ENCODE measurements at regions not wholly inside any gene's neighbourhood (a gene's known extent, or its start where the extent isn't known, plus 50 kb on each side); places are given as distances from the start of the nearest gene placed in this dataset.
"Not testable (repeated sequence)": the region's sequence is repeated elsewhere in the genome, so short reads cannot be mapped to it uniquely, and the experiment has no call there.

GRCh38 chr4:189566900-189567299 is 373.8 kb upstream of the FRG1 start:
- not testable (repeated sequence) for H3K27ac ChIP-seq (ENCODE audit: low read length); H3K4me2 ChIP-seq (ENCODE audit: low read length); H3K79me2 ChIP-seq (ENCODE audit: low read length); H2AFZ ChIP-seq (ENCODE audit: low read depth, low read length); H3K4me3 ChIP-seq (ENCODE audit: low read length); H3K36me3 ChIP-seq (replicated peaks; ENCODE audit: low read depth, low read length); H4K20me1 ChIP-seq (ENCODE audit: insufficient read depth, low read length); H3K9me3 ChIP-seq (ENCODE audit: insufficient read depth, low read length); H3K27me3 ChIP-seq (ENCODE audit: low read depth, low read length); H3K4me1 ChIP-seq (ENCODE audit: low read length); H3K9ac ChIP-seq (ENCODE audit: low read length)

- not testable (repeated sequence) for H2AFZ ChIP-seq (ENCODE audit: low read depth, low read length); H3K4me3 ChIP-seq (ENCODE audit: low read length); H4K20me1 ChIP-seq (ENCODE audit: insufficient read depth, low read length); H3K4me2 ChIP-seq (ENCODE audit: low read length); H3K9ac ChIP-seq (ENCODE audit: low read length); H3K79me2 ChIP-seq (ENCODE audit: low read length); H3K27ac ChIP-seq (ENCODE audit: low read length); H3K27me3 ChIP-seq (ENCODE audit: low read depth, low read length); H3K36me3 ChIP-seq (replicated peaks; ENCODE audit: low read depth, low read length); H3K9me3 ChIP-seq (ENCODE audit: insufficient read depth, low read length); H3K4me1 ChIP-seq (ENCODE audit: low read length)
These were observed 361.0 kb upstream of the FRG1 start for GRCh38 chr4:189579645-189580044.

GRCh38 chr4:189586908-189587632 is 353.6 kb upstream of the FRG1 start:
- H2AFZ ChIP-seq (ENCODE audit: low read depth, low read length); H4K20me1 ChIP-seq (ENCODE audit: insufficient read depth, low read length); H3K27ac ChIP-seq (ENCODE audit: low read length); H3K79me2 ChIP-seq (ENCODE audit: low read length); H3K4me3 ChIP-seq (ENCODE audit: low read length); H3K4me2 ChIP-seq (ENCODE audit: low read length); H3K4me1 ChIP-seq (ENCODE audit: low read length); H3K36me3 ChIP-seq (replicated peaks; ENCODE audit: low read depth, low read length); H3K9me3 ChIP-seq (ENCODE audit: insufficient read depth, low read length); H3K9ac ChIP-seq (ENCODE audit: low read length); H3K27me3 ChIP-seq (ENCODE audit: low read depth, low read length): not testable (repeated sequence)

GRCh38 chr4:189589201-189589600 is 351.5 kb upstream of the FRG1 start:
- H3K79me2 ChIP-seq (ENCODE audit: low read length); H3K27me3 ChIP-seq (ENCODE audit: low read depth, low read length): not testable (repeated sequence)

GRCh38 chr4:189592890-189593289 is 347.8 kb upstream of the FRG1 start:
- no peaks in the 10 kb centered on the region for H3K27me3 ChIP-seq (ENCODE audit: low read depth, low read length)
- H3K9ac ChIP-seq (ENCODE audit: low read length): no peak overlapping the region
- H4K20me1 ChIP-seq (ENCODE audit: insufficient read depth, low read length): no peaks in the 10 kb centered on the region
- H3K4me3 ChIP-seq (ENCODE audit: low read length): no peak overlapping the region
- no peaks in the 10 kb centered on the region for H3K79me2 ChIP-seq (ENCODE audit: low read length)
- no peaks in the 10 kb centered on the region for H3K4me1 ChIP-seq (ENCODE audit: low read length)
- no peak for TF ChIP-seq EZH2phosphoT487 (IDR thresholded peaks at IDR 0.05; ENCODE audit: low read depth)
- no peak for TF ChIP-seq CTCF (IDR thresholded peaks at IDR 0.05; ENCODE audit: low read depth, low read length)
- H3K9me3 ChIP-seq (ENCODE audit: insufficient read depth, low read length): no peaks in the 10 kb centered on the region
- H3K27ac ChIP-seq (ENCODE audit: low read length): no peak overlapping the region
- H3K36me3 ChIP-seq (replicated peaks; ENCODE audit: low read depth, low read length): no peaks in the 10 kb centered on the region
- no peak overlapping the region for H3K4me2 ChIP-seq (ENCODE audit: low read length)
- no peak overlapping the region for H2AFZ ChIP-seq (ENCODE audit: low read depth, low read length)

More at GRCh38 chr4:189589201-189589600, 351.5 kb upstream of the FRG1 start:
- H3K27ac ChIP-seq (ENCODE audit: low read length); H3K36me3 ChIP-seq (replicated peaks; ENCODE audit: low read depth, low read length); H3K4me3 ChIP-seq (ENCODE audit: low read length); H2AFZ ChIP-seq (ENCODE audit: low read depth, low read length); H3K9me3 ChIP-seq (ENCODE audit: insufficient read depth, low read length); H3K4me1 ChIP-seq (ENCODE audit: low read length); H3K4me2 ChIP-seq (ENCODE audit: low read length); H4K20me1 ChIP-seq (ENCODE audit: insufficient read depth, low read length); H3K9ac ChIP-seq (ENCODE audit: low read length): not testable (repeated sequence)

- Histone ChIP-seq H3K79me2 (ENCODE audit: low read length) (no peaks in the 10 kb centered on the region), H3K9me3 (ENCODE audit: insufficient read depth, low read length) (no peaks in the 10 kb centered on the region), H3K27me3 (ENCODE audit: low read depth, low read length) (no peaks in the 10 kb centered on the region), H3K4me2 (ENCODE audit: low read length) (no peak overlapping the region), H3K27ac (ENCODE audit: low read length) (no peak overlapping the region), H3K4me1 (ENCODE audit: low read length) (no peaks in the 10 kb centered on the region), H3K4me3 (ENCODE audit: low read length) (no peak overlapping the region), H4K20me1 (ENCODE audit: insufficient read depth, low read length) (no peaks in the 10 kb centered on the region), H2AFZ (ENCODE audit: low read depth, low read length) (no peak overlapping the region), H3K36me3 (replicated peaks; ENCODE audit: low read depth, low read length) (no peaks in the 10 kb centered on the region), H3K9ac (ENCODE audit: low read length) (no peak overlapping the region)
- TF ChIP-seq CTCF (IDR thresholded peaks at IDR 0.05; ENCODE audit: low read depth, low read length) (no peak), EZH2phosphoT487 (IDR thresholded peaks at IDR 0.05; ENCODE audit: low read depth) (no peak)
These were observed 343.3 kb upstream of the FRG1 start for GRCh38 chr4:189597341-189597740.
